NCI-H69 (cell line): ENCODE measurements at regions not wholly inside any gene's neighbourhood (a gene's known extent, or its start where the extent isn't known, plus 50 kb on each side); places are given as distances from the start of the nearest gene placed in this dataset.

Experiments
- DNase-seq: peaks from one replicate; lab custom pipeline; 2025; lab: John Stamatoyannopoulos, UW

GRCh38 chr19:30309905-30310601 is 62.1 kb upstream of the ZNF536 start:
- DNase-seq = no peak

- DNase-seq = no peak
Observed at GRCh38 chr19:30310602-30311263, 61.5 kb upstream of the ZNF536 start.

- DNase-seq = no peak
Observed at GRCh38 chr19:30311911-30312310, 60.3 kb upstream of the ZNF536 start.

GRCh38 chr19:30312582-30313352 is 59.4 kb upstream of the ZNF536 start:
- no peak for DNase-seq

- DNase-seq = no peak
Observed at GRCh38 chr19:30313353-30313750, 58.8 kb upstream of the ZNF536 start.

- DNase-seq = no peak
Observed at GRCh38 chr19:30314056-30314804, 58.0 kb upstream of the ZNF536 start.

GRCh38 chr19:30314805-30315155 is 57.4 kb upstream of the ZNF536 start:
- no peak for DNase-seq

GRCh38 chr19:30315159-30315558 is 57.0 kb upstream of the ZNF536 start:
- no peak for DNase-seq

GRCh38 chr19:30316000-30316491 is 56.1 kb upstream of the ZNF536 start:
- no peak for DNase-seq

- DNase-seq = no peak
Observed at GRCh38 chr19:30316560-30317106, 55.6 kb upstream of the ZNF536 start.

GRCh38 chr19:30317403-30317802 is 54.8 kb upstream of the ZNF536 start:
- no peak for DNase-seq

- no peak for DNase-seq
Observed at GRCh38 chr19:30318261-30318660, 53.9 kb upstream of the ZNF536 start.

- no peak for DNase-seq
Observed at GRCh38 chr19:30318936-30319335, 53.2 kb upstream of the ZNF536 start.

GRCh38 chr19:30319411-30319810 is 52.8 kb upstream of the ZNF536 start:
- DNase-seq = no peak

GRCh38 chr19:30319876-30320275 is 52.3 kb upstream of the ZNF536 start:
- no peak for DNase-seq

GRCh38 chr19:30320466-30320865 is 51.7 kb upstream of the ZNF536 start:
- DNase-seq = no peak

- DNase-seq = no peak
Observed at GRCh38 chr19:30320916-30321315, 51.3 kb upstream of the ZNF536 start.
